ENCODE measurements at regions not wholly inside any gene's neighbourhood (a gene's known extent, or its start where the extent isn't known, plus 50 kb on each side); places are given as distances from the start of the nearest gene placed in this dataset.

DNA sequence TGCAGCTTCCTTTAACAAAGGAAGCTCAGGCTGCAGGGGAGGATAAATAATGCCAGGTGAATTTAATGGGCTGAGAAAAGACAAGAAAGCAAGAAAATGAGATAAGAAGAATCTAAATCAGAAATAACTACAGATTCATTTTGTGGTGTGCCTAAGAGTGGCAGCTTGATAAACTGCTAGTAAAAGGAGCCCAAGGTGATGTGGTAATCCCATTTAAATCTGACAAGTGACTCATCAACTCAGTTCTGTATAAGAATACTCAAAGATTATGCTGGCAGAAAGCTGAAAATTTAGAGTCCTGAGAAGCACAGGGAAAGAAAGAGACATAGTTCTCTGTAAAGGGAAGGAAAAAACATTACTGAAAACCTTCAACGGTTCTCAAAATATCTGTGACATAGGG is 109.4 kb upstream of the PDE1C start:
- DNase-seq (ENCODE audit: low read depth in 2 of 3, low spot score in 2 of 3): no peak

DNA sequence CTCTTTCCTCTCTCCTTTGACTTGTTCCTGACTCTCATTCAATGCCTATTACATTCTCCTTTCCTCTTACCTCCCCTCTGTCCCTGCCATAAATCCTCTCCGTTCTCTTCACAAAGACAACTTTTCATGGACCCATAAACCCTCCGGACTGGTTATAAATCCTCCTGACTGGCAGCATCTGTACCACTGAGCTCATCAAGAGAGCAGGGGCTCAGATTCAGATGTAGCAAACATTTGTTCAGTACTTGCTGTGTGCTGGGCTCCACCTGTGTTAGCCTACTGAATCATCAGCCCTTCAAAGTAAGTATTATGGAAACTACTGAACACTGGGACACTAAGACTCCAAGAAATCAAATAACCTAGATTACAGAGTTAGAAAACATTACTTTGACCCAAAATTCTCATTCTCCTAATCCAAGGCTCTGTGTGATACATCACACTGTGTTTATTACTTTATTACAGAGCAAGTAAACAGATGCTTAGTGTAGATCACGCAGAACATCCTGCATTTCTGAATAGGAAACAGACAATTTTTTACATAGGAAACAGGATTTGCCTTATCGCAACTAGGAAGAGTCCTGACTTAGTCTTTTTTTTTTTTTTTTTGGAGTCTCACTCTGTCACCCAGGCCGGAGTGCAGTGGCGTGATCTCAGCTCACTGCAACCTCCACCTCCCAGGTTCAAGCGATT is 108.6 kb upstream of the PDE1C start:
- DNase-seq (ENCODE audit: low read depth in 2 of 3, low spot score in 2 of 3): no peak

DNA sequence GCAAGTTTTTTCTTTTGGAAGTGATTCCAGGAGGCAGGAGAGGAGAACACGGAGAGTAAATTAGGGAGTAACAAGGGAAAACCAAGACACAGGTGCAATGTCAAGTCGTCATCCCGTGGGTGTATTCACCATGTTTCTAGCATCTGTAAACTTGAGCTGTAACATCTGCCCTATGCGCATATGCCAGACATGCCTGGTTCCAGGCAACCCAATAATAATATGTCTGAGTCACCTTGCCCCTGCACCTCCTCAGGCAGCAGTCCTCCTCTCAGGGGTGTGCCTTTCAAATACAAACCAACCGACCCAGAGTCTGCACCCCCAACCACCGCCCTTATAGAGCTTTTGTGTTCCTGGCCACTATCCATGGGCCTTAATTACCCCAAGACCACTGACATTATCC is 107.0 kb upstream of the PDE1C start:
- DNase-seq (ENCODE audit: low read depth in 2 of 3, low spot score in 2 of 3): no peak

DNA sequence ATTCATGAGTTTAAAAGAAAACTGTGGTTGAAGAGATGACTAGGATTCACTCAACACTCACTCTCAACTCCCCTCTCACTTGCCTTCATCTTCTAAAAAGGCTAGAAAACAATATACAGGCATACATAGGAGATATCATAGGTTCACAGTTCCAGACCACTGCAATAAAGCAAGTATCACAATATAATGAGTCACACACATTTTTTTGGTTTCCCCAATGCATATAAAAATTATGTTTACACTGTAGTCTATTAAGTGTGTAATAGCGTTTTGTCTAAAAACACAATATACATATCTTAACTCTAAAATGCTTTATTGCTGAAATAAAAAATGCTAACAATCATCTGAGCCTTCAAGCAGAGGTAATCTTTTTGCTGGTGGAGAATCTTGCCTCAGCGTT is 104.9 kb upstream of the PDE1C start:
- no peak for DNase-seq (ENCODE audit: low read depth in 2 of 3, low spot score in 2 of 3)

DNA sequence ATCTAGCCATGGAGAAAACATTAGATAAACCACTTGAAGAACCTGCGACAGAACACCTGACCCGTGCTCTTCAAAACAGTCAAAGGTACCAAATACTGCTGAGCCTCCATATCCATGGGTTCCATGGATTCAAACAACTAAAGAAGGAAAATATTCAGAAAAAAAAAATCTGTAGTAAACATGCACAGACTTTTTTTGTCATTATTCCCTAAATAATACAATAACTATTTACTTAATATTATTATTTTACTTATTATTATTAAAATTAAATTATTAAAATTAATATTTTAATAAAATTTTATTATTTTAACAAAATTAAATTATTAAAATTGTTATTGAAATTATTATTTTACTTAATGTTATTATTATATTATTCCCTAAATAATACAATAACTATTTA is 101.0 kb upstream of the PDE1C start:
- DNase-seq (ENCODE audit: low read depth in 2 of 3, low spot score in 2 of 3): no peak

DNA sequence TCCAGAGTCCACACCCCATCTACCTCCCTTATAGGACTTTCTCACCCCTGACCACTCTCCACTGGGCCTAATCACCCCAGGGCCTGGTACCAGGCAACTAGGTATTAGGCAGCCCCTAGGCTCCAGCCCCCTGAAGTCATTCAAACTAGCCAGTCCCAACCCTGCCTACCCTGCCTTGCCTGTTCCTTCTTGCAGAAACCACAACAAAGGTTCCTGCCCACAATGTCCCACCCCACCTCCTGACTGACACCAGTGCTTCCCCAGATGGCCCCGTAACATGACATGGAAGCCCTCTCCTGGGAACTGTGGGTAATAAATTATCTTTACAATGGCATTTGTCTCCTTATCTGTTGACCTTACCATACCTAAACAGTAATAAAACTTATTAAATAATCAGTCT is 100.6 kb upstream of the PDE1C start:
- no peak for DNase-seq (ENCODE audit: low read depth in 2 of 3, low spot score in 2 of 3)

DNA sequence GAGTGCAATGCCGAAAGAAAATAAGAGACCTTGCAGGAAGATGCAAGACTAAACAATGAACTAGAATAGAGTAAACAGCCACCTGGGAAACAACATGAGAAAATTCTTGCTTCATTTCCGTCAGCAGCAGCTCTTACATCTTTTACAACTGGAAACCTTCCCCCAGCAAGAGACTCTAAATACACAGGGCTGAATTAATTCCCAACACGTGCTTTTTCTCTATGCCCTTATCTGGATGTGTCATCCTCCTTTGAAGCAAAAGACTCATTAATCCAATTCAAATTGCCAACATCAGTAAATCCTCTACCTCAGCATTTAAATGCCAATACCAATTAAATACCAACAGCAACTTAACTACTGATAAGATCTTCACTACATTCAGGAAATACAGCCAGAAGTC is 99.0 kb upstream of the PDE1C start:
- no peak for DNase-seq (ENCODE audit: low read depth in 2 of 3, low spot score in 2 of 3)

DNA sequence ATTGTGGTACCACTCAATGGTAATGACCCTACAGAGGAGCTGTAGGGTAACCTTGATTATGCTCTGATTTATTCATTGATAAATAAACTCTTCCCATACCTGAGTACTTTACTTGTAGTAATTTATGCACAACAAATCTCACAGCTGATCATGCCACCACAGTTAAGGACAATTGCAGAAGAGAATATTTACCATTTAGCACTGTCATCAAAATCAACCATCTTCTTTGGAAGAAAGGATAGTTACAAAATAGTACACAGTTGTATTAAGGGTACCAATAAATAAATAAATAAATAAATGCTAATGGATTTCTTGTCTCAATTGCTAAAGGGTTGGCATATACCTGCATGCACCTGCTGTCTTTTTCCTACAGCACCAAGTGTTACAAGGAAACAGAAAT is 97.6 kb upstream of the PDE1C start:
- DNase-seq (ENCODE audit: low read depth in 2 of 3, low spot score in 2 of 3): no peak

DNA sequence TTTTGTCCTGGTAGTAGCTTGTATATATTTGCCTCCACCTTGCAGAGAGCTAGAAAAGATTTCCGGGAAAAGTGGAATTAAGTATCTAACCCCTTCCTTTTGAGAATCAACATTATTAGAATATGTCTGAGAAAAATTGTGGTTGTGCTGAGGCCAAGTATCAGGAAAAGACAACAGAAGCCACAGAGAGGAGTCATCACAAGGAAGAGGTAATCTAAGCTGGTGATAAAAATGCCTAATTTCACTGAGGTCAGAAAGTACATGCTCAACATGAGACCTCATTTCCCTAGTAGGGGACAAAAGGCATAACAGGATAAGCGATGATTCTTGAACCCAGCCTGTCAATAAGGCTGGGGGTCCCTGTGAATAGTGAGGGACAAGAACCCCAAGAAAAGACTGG is 97.0 kb upstream of the PDE1C start:
- no peak for DNase-seq (ENCODE audit: low read depth in 2 of 3, low spot score in 2 of 3)

DNA sequence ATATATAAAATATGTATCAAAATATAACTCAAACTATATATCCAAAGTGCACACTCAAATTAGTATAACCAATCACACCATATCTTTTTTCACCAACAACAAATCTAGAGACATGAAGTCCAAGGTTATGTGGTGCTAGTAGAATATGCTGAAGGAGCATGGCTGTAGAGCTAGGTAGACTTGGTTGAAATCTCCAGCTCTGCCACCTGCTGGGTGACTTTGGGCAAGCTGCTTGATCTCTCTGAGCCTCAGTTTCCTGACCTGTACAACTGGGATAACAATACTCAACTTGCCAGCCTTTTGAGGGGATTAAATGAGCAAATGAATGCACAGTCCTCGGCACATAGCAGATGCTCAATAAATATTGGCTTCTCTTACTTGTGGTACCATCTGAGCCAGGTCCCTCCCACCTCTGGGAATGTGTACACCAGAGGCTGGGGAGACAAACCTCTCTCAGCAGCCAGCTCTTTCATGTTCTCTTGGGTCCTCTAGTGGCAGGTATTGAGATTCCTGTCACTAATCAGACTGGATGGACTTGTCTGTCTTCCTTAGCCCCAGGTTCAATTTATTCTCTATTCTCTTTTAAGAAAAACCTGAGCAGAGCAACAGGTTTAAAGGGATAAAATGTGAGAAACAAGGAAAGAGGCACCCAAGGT is 94.3 kb upstream of the PDE1C start:
- DNase-seq (ENCODE audit: low read depth in 2 of 3, low spot score in 2 of 3): no peak

DNA sequence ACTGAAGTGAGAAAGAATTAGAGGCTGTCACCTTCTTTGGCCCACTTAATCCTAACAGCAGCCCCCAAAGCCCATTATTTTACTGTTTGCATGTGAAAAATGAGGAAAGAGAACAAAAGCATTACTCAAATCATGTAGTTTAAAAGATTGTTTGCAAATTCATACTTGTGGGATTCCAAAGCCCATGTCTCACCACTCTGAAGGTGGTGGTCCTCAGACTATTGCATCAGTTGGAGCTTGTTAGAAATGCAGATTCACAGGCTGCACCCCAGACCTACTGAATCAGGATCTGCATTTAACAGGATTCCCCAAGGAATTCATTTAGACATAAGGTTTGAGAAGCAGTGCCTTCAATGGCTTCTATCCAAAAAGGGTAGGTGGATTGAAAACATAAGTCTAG is 93.7 kb upstream of the PDE1C start:
- no peak for DNase-seq (ENCODE audit: low read depth in 2 of 3, low spot score in 2 of 3)

DNA sequence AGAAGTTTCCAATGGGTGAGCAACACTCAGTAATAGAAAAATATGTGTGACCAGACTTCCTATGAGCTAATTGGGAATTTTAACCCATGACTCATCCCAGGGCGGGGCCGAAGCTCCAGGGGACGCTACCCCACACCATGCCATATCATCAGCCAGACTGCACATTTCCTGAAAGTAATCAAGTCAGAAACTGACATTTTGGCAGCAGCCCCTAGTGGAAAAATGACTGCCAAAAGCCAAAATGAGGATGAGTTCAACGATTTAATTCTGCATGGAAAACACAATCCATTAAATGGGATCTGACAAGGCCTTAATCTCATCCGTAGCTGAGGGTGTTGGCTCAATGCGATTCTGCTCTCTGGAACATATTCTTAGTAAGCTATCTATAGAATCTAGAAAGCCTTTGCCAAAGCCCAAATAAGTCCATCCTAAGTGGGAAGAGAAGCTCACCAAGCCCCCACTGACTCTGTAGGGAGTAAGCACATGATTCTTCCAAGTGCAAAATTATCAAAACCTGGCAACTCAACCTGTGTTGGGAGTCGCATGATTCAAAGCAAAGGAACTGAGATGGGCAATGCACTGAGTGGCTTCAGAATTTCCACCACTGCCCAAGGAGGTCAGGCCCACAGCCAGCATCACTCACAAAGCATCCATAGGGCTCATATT is 93.1 kb upstream of the PDE1C start:
- DNase-seq (ENCODE audit: low read depth in 2 of 3, low spot score in 2 of 3): no peak

DNA sequence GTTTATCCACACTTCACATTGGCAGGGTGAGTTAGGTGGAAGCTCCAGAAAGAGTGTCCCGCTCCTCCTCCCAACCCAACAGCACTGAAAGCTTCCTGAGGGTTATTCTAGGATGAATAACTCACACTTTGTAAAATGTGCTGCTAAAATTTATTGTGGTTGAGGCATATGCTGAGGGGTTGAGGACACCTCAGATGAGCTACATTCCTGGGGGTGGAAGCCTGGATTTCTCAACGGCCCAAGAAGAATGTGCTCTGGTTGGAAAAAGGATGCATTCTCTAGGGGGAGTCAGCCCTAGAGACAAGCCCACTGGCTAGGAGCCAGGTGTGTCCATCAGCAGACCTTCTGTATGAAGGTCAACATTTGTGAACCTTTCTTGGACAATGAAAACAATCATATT is 91.5 kb upstream of the PDE1C start:
- DNase-seq (ENCODE audit: low read depth in 2 of 3, low spot score in 2 of 3): no peak

DNA sequence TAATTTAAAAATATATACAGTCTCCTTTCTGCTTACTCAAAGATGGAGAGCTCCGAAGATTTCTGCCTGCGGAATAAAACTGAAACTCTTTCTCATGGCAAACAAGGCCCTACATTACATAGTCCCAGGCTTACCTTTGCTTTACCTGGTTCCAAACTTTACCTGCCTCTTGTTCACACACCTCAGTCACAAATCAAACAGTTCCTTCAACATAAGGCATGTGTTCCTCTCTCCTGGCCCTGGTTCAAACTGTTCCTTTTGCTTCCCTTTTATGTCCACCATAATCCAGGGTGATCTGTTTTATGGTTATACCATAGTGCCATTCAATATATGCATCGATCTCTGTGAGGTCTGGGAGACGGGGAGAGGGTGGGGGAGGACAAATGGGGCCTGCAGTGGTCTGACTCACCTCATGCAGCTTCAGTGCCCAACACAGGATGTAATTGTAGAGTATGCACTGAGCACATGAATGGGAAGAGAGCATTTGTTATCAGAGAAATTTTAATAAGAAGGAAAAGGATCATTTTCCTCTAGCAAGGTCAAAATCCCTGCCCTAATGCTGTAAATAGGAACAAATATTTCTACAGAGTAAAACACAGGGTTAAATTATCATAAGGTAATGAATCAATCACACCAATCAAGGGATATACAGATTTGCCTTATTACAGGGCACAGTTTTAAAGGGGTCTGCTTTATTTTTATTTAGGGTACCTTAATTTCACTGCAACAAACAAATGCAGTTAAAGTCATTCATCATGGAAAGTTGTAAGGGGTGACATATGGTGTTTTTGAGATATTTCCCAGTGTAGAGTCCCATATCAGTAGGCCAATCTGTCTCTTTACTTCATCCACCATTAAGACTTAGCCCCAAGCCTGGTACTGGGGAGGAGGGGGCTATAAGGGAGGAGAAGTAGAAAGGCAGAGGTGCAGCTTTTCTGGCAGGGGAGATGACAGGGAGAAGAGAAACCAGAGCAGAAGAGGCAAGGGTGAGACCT is 88.8 kb upstream of the PDE1C start:
- no peak for DNase-seq (ENCODE audit: low read depth in 2 of 3, low spot score in 2 of 3)

DNA sequence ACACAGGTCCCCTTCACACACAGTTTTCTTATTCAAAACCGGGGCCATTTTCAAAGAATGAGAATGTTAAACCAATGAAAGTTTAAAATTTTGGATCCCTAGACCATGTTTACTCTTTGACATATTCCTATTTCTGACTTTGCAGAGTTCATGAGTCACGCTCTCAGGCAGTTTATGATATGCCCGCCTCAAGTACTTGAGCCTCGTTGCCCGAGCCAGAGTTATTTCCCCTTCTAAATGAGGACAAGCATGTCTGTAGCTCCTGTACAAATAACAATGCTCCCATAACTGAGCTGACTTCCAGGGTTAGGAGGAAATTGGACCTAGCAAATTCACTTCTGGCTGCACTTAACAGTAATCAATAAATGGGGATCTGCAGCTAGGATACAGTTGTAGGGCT is 87.9 kb upstream of the PDE1C start:
- no peak for DNase-seq (ENCODE audit: low read depth in 2 of 3, low spot score in 2 of 3)

DNA sequence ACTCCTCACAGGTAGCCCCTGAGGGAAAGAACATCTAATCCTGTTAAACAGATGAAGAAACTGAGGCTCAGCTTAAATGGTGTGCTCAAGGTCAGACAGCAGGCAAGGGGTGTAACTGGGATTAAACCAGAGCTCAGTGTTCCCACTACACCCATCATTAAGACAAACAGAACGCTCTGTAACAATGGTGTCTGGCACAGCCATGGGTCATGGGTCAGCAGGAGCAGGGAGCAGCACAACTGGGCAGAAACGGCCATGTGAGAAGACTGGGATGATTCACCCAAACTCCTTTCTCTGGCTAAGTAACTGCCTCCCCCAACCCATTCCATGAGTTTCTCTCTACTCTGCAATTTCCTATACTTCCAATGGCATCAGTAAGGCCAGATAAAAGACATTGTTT is 85.5 kb upstream of the PDE1C start:
- no peak for DNase-seq (ENCODE audit: low read depth in 2 of 3, low spot score in 2 of 3)

DNA sequence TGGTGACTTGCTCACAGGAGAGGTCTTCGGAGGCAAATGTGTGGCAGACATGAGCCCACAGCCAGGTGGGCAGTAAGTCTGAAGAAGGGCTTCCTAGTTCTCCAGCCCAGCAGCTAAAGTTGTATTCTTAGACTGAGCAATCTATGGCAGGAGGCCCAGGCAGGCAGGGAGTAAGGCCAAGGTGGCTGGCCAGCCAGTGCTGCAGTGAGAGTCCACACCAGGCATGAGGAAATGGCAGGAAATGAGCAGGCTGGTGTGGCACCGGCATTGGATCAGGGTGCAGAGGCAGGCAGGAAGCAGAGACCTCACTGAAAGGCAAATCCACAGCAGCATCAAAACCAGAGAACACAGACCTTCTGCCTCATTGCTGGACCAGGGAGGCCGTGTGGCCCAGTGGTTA is 84.6 kb upstream of the PDE1C start:
- DNase-seq (ENCODE audit: low read depth in 2 of 3, low spot score in 2 of 3): no peak

DNA sequence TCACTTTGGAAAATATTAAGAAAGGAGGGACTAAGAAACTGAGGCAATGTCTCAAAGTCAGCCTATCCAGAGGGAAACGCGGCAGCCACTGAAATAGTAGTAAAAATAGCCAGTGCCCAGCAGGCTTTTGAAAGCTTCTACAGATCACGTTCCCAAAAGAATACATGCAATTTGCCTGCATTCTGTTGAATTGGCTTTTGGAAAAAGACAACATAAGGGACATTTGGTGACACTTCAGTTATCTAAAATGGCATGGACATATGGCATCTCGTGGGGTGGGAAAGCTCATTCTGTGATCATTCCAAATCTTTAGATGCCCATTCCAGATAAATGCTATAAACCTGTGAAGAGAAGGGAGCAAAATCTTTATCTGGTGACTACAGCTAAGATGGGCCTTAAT is 82.8 kb upstream of the PDE1C start:
- no peak for DNase-seq (ENCODE audit: low read depth in 2 of 3, low spot score in 2 of 3)

DNA sequence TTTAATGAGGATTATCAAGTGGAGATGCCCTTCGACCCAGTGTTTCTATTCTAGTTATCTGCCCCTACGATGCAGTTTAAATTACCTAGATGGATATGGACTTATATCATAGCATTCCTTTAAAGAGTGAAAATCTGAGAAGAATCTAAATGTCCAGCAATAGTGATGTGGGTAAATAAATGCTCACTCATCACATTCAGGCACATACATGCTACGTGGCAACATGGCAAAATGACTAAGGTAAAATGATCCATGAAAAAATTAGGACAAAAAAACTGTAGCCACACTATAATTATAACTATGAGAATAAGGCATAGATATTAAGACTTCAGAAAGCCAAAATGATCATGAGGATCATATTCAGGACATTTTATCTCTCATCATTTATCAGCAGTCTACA is 82.4 kb upstream of the PDE1C start:
- no peak for DNase-seq (ENCODE audit: low read depth in 2 of 3, low spot score in 2 of 3)

DNA sequence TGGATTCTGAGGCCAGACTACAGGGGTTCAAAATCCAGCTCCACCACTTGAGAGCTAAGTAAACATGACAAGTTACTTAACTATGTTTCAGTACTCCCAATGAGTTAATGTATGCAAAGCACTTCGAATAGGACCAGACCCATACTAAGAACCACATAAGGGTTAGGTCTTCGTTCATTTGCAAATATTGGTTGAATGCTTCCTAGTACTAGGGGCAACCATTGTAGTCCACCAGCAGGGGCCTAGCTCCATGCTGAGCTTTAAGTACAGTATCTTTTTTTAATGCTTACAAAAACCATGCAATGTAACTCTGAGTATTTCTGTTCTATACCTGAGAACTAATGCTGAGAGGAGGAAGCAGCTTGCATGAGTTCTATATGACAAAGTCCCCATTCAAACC is 80.4 kb upstream of the PDE1C start:
- DNase-seq (ENCODE audit: low read depth in 2 of 3, low spot score in 2 of 3): no peak

DNA sequence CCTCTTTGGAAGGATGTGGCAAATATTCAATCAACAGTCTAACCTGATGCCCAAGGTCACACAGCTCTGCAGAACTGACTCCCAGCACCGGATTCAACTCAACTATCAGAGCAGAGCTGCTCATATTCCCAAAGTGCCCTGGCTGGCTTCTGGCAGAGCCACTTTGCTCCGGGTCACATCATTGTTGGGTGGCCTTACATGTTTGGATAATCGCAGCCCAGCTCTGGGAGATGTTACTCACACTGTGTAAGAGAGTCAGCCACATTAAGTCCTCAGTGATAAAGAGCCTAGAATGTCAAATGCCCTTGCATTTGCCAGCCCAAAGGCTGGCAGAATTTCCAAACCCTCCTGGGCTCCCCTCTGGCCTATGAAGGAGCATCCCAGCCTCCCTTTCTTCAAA is 79.8 kb upstream of the PDE1C start:
- no peak for DNase-seq (ENCODE audit: low read depth in 2 of 3, low spot score in 2 of 3)
